ENCODE measurements at regions not wholly inside any gene's neighbourhood (a gene's known extent, or its start where the extent isn't known, plus 50 kb on each side); places are given as distances from the start of the nearest gene placed in this dataset.

DNA sequence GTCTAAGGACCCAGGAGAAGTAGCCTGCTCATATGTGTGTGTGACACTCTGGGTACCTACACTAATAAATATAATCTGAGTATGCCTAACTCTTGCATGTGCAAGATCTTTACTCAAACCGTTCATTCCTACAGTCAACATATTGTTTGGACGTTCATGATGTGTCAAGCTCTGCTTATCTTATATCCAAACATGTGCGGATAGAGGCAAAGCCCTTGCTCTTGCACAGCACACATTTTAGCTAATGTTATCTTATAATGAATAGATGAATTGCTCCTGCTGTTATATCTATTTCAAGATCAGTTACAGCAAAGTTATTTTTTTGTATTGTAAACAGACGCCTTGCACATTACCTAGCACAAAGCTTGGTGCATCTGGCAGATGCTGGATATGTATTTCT is 228.4 kb upstream of the FLRT2 start:
- TF ChIP-seq, protein P1, sequence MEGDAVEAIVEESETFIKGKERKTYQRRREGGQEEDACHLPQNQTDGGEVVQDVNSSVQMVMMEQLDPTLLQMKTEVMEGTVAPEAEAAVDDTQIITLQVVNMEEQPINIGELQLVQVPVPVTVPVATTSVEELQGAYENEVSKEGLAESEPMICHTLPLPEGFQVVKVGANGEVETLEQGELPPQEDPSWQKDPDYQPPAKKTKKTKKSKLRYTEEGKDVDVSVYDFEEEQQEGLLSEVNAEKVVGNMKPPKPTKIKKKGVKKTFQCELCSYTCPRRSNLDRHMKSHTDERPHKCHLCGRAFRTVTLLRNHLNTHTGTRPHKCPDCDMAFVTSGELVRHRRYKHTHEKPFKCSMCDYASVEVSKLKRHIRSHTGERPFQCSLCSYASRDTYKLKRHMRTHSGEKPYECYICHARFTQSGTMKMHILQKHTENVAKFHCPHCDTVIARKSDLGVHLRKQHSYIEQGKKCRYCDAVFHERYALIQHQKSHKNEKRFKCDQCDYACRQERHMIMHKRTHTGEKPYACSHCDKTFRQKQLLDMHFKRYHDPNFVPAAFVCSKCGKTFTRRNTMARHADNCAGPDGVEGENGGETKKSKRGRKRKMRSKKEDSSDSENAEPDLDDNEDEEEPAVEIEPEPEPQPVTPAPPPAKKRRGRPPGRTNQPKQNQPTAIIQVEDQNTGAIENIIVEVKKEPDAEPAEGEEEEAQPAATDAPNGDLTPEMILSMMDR (IDR thresholded peaks at IDR 0.05; ENCODE audit: insufficient read depth, low read length), result no peak
- TF ChIP-seq POLR2AphosphoS5 (IDR thresholded peaks at IDR 0.05; ENCODE audit: low read depth), result no peak
- no peak for TF ChIP-seq GABPA (IDR thresholded peaks at IDR 0.05; ENCODE audit: low read depth)
